Large intestine (tissue), 3 donors: ENCODE measurements at regions not wholly inside any gene's neighbourhood (a gene's known extent, or its start where the extent isn't known, plus 50 kb on each side); places are given as distances from the start of the nearest gene placed in this dataset.

Experiments used
- DNase-seq, 2 donors: peaks; one replicate each; pipeline versions ENCODE4 v3.0.0 to v3.0.0-alpha.2; 2013
- H3K27ac ChIP-seq: one replicate; pipeline ENCODE4 v1.5.1; 2013; ENCODE audit warnings: low read length
- H3K27me3 ChIP-seq: 2 replicates; pipeline ENCODE4 v1.6.1; 2013; ENCODE audit warnings: low read length; ENCODE audit not compliant: control insufficient read depth, insufficient read depth
- H3K36me3 ChIP-seq: 2 replicates; pipeline ENCODE4 v1.6.1; 2013; ENCODE audit warnings: low read length; ENCODE audit not compliant: control insufficient read depth, insufficient read depth
- H3K4me1 ChIP-seq: one replicate; pipeline ENCODE4 v1.6.1; 2013; ENCODE audit warnings: low read length; ENCODE audit not compliant: control insufficient read depth, insufficient read depth
- H3K4me3 ChIP-seq: one replicate; pipeline ENCODE4 v1.5.1; 2013; ENCODE audit warnings: low read length
- H3K9me3 ChIP-seq: one replicate; pipeline ENCODE4 v1.6.1; 2013; ENCODE audit warnings: mild to moderate bottlenecking, low read depth, low read length, moderate library complexity; ENCODE audit not compliant: control insufficient read depth
- WGBS: methylation state at CpG from one replicate; pipeline ENCODE4 v1.1.5; 2013; ENCODE audit warnings: low lambda C conversion rate; ENCODE audit not compliant: insufficient coverage; 5-methylcytosine and 5-hydroxymethylcytosine counted together

DNA sequence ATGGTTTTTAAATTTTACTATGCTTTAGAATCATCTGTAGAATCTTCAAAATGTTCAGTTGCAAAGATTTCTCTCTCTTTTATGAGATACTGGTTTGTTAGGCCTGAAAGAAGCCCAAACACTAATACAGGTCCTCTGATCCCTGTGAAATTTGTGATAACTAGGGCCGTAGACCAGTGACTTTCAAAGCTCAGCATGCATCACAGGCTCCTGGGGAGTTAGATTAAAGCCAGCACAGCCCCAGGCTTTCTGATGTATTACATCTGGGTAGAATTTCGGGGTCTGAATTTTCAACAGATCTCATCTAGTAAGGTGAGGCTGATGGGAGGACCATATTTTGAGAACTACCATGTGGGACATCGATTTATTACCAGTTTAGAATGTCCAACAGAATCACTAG, 194.1 kb upstream of the PTPRD start:
- no peak overlapping the region for H3K27ac ChIP-seq
- H3K4me3 ChIP-seq: no peak overlapping the region
- no peak for DNase-seq
- no CpG with 5 or more reads among the region's 3 CpGs for WGBS
- no peaks in the 10 kb centered on the region for H3K9me3 ChIP-seq
- no peaks in the 10 kb centered on the region for H3K27me3 ChIP-seq
- no peaks in the 10 kb centered on the region for H3K36me3 ChIP-seq
- H3K4me1 ChIP-seq: no peaks in the 10 kb centered on the region

DNA sequence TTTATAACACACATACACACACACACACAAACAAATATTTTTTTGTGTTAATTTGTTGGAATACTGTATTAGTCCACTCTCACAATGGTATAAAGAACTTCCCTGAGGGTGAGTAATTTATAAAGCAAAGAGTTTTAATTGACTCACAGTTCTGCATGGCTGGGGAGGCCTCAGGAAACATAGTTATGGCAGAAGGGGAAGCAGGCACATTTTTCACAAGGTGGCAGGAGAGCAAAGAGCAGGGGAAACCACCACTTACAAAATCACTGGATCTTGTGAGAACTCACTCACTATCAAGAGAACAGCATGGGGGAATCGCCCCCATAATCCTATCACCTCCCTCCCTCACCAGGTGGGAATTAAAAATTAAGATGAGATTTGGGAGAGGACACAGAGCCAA, 205.4 kb upstream of the PTPRD start:
- H3K27me3 ChIP-seq: no peaks in the 10 kb centered on the region
- no peaks in the 10 kb centered on the region for H3K4me1 ChIP-seq
- no peak for DNase-seq
- H3K4me3 ChIP-seq: no peak overlapping the region
- no peaks in the 10 kb centered on the region for H3K9me3 ChIP-seq
- no peak overlapping the region for H3K27ac ChIP-seq
- no peaks in the 10 kb centered on the region for H3K36me3 ChIP-seq
- no CpG with 5 or more reads among the region's 1 CpG for WGBS

DNA sequence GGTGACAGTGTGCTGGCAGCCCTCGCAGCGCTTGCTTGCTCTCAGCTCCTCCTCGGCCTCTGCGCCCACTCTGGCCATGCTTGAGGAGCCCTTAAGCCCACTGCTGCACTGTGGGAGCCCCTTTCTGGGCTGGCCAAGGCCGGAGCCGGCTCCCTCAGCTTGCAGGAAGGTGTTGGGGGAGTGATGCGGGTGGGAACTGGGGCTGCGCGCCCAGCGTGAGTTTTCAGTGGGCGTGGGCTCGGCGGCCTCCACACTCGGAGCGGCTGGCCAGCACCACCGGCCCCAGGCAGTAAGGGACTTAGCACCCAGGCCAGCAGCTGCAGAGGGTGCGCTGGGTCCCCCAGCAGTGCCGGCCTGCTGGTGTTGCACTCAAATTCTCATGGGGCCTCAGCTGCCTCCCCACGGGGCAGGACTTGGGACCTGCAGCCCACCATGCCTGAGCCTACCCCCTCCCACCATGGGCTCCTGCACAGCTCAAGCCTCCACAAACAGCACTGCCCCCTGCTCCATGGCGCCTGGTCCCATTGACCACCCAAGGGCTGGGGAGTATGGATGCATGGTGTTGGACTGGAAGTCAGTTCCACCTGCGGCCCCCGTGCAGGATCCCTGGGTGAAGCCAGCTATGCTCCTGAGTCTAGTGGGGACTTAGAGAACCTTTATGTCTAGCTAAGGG, 223.1 kb upstream of the PTPRD start:
- DNase-seq: no peak
- Histone ChIP-seq H3K4me3 (no peak overlapping the region), H3K27ac (no peak overlapping the region), H3K27me3 (no peaks in the 10 kb centered on the region), H3K9me3 (peaks cover 5% of the 10 kb centered on the region), H3K36me3 (no peaks in the 10 kb centered on the region), H3K4me1 (no peaks in the 10 kb centered on the region)
- WGBS: no CpG with 5 or more reads among the region's 22 CpGs

DNA sequence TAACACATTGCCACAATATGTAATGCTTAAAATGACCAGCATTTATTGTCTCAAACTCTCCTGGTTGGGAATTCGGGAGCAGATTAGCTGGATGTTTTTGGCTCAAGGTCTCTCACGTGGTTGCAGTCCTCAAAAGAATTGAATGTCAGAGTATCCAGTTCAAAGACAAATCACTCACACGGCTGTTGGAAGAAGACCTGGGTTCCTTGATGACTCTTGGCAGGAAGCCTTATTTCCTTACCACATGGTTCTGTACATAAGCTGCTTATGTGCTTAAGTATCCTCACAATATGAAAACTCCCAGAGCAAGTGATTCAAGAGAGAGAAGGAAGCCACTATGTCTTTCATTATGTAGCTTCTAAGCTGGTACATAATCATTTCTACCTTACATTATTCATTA, 230.3 kb upstream of the PTPRD start:
- H3K4me3 ChIP-seq: no peak overlapping the region
- H3K36me3 ChIP-seq: no peaks in the 10 kb centered on the region
- H3K4me1 ChIP-seq: no peaks in the 10 kb centered on the region
- no peak for DNase-seq
- H3K27ac ChIP-seq: no peak overlapping the region
- no CpG with 5 or more reads among the region's 3 CpGs for WGBS
- H3K27me3 ChIP-seq: no peaks in the 10 kb centered on the region
- no peaks in the 10 kb centered on the region for H3K9me3 ChIP-seq

DNA sequence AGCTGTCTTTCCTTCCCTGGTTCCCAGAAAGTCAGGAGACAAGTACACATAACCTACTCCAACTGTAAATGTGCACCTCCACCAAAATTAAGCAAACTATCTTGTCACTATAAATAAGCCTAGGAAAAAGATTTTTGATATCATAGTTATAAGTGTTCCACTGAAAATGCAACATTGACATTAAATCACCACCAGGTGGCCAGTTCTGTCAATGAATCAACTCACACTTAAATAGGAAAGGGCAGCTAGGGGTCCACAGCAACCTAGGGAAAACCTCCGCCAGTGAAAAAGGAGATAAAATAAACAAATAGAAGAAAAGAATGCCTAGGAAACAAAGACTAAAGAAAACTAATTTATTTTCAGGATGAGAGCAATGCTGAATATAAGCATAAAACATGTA, 243.0 kb upstream of the PTPRD start:
- no peak for DNase-seq
- Histone ChIP-seq H3K27ac (no peak overlapping the region), H3K36me3 (no peaks in the 10 kb centered on the region), H3K27me3 (no peaks in the 10 kb centered on the region), H3K9me3 (no peaks in the 10 kb centered on the region), H3K4me3 (no peak overlapping the region), H3K4me1 (no peaks in the 10 kb centered on the region)
- WGBS: no CpG with 5 or more reads among the region's 1 CpG

DNA sequence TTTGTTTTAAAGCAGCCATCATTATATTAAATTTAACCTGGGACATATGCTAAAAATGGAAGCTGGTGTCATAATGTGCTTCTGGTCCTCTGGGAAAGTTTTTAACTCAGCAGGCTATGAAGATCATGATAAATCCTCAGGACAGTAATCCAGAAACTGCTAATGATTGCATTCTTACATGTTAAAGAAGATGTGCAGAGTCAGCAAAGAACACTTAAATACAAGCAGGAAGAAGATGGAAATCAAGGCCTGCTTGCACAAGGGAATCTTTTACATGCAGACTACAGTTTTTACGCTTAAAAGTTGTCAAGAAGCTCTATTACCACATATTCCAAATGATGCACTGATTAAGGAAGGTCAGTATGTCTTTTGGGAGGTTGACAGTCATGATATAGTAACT, 246.0 kb upstream of the PTPRD start:
- no peak overlapping the region for H3K4me3 ChIP-seq
- DNase-seq: no peak
- WGBS: no CpG with 5 or more reads among the region's 1 CpG
- H3K36me3 ChIP-seq: no peaks in the 10 kb centered on the region
- no peaks in the 10 kb centered on the region for H3K9me3 ChIP-seq
- no peak overlapping the region for H3K27ac ChIP-seq
- H3K4me1 ChIP-seq: no peaks in the 10 kb centered on the region
- no peaks in the 10 kb centered on the region for H3K27me3 ChIP-seq

DNA sequence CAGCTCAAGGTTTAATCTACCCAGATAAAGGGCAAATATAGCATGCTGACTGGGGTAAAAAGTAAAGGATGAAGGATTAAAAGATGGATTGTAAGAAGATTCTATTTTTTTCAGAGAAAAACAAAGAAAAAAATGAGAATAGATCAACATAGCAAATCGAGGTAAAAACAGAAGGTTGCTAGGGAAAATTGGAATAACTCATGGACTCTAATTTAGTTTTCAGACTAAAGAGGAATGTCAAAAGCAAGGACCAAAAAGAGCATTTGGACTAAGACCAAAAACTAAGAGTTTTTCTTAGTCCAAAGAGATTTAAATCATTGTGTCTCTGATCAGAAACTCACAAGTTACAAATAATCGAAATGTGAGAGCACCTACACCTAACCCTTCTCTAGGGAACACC, 250.7 kb upstream of the PTPRD start:
- 80% methylated on average over 2 of the region's 2 CpGs for WGBS
- Histone ChIP-seq H3K36me3 (no peaks in the 10 kb centered on the region), H3K27me3 (no peaks in the 10 kb centered on the region), H3K27ac (no peak overlapping the region), H3K4me3 (no peak overlapping the region), H3K9me3 (no peaks in the 10 kb centered on the region), H3K4me1 (no peaks in the 10 kb centered on the region)
- no peak for DNase-seq

DNA sequence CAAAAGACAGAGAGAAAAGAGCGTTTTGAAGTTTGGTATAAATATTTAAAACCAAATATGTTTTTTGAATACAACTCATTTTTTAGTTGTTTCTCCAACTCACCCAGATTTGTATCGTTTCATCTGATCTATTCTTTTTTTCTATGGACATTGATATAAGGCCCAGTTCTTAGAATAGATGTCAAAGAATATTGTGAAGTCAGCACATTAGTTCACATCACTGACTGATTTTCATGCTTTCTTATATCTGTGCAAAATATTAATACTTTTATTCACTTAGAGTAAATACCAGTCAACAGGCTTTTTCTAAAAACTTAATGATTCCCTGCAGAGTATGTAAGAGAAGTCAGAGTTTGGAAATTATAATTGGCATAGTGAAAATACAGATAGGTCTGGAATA, 254.4 kb upstream of the PTPRD start:
- no peak overlapping the region for H3K27ac ChIP-seq
- H3K27me3 ChIP-seq: no peaks in the 10 kb centered on the region
- no peak for DNase-seq
- no peaks in the 10 kb centered on the region for H3K36me3 ChIP-seq
- no peaks in the 10 kb centered on the region for H3K4me1 ChIP-seq
- no peak overlapping the region for H3K4me3 ChIP-seq
- WGBS: 100% methylated on average over 1 of the region's 2 CpGs
- no peaks in the 10 kb centered on the region for H3K9me3 ChIP-seq

DNA sequence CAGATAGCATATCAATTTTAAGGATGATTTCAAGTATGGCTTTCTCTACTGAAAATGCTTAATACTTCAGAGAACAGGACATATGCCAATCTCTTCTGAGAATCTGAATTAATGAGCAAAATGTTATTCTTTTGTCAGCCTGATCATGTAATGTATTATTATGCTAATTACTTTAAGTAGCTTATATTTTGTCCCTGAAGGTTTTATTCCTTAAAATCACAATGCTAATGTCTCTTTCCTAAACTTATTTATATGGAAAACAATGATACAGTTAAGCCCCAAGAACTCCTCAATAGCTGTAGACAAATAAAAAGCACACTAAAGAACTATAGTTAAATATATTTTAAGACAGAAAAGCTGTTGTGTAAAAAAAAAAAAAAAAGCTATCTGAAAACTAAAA, 256.9 kb upstream of the PTPRD start:
- Histone ChIP-seq H3K27me3 (no peaks in the 10 kb centered on the region), H3K4me1 (no peaks in the 10 kb centered on the region), H3K4me3 (no peak overlapping the region), H3K9me3 (no peaks in the 10 kb centered on the region), H3K27ac (no peak overlapping the region), H3K36me3 (no peaks in the 10 kb centered on the region)
- DNase-seq: no peak

DNA sequence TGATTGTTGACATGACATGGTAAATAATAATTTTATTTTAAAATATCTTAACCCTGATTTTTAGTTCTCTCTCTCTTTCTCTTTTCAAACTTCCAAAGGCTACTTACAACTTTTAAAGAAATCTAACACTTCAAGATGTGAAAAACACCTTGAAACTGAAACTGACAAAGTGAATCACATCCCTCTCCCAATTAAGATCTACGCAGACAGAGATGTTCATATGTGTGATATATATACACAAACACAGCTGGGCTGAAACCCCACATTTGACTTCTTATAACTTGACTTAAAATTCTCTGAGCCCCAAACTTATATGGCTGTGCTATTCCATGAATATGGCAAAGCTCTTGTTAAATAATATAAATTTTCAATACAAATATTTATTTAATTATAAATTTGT, 261.2 kb upstream of the PTPRD start:
- WGBS: no CpG with 5 or more reads among the region's 1 CpG

DNA sequence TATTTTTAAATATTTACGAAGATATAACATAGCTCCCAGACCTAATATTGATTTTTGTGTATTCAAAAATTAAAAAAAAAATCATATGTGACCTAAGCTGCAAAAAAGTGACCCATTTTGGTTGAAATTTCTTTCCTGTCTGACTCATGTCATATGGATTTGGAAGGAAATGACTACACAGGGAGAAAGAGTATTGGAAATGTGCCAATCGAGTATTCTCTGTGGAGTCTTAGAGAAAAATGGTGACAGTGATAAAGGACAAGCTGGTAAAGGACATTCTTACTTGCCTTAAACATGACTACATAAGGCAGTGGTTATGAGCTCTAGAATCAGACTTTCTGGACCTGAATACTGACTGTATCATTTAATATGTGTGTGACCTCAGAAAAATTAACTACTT, 262.9 kb upstream of the PTPRD start:
- 73% methylated on average over 1 of the region's 2 CpGs for WGBS
- no peak for DNase-seq

More for the DNA sequence above, 261.2 kb upstream of the PTPRD start:
- Histone ChIP-seq H3K27me3 (no peaks in the 10 kb centered on the region), H3K36me3 (no peaks in the 10 kb centered on the region), H3K27ac (no peak overlapping the region), H3K9me3 (no peaks in the 10 kb centered on the region), H3K4me3 (no peak overlapping the region), H3K4me1 (no peaks in the 10 kb centered on the region)
- no peak for DNase-seq

More for the DNA sequence above, 262.9 kb upstream of the PTPRD start:
- Histone ChIP-seq H3K27me3 (no peaks in the 10 kb centered on the region), H3K4me1 (no peaks in the 10 kb centered on the region), H3K9me3 (no peaks in the 10 kb centered on the region), H3K36me3 (no peaks in the 10 kb centered on the region), H3K27ac (no peak overlapping the region), H3K4me3 (no peak overlapping the region)
